HG03575 (cell line): ENCODE measurements at regions not wholly inside any gene's neighbourhood (a gene's known extent, or its start where the extent isn't known, plus 50 kb on each side); places are given as distances from the start of the nearest gene placed in this dataset.
"Not testable (repeated sequence)": the region's sequence is repeated elsewhere in the genome, so short reads cannot be mapped to it uniquely, and the experiment has no call there.

Experiments
- ATAC-seq: cut with Tn5 transposase; IDR thresholded peaks from one replicate; pipeline ENCODE4 v1.9.1; 2021; ENCODE audit not compliant: unreplicated experiment, insufficient number of reproducible peaks, low FRiP score; ENCODE audit errors: extremely low read depth

DNA sequence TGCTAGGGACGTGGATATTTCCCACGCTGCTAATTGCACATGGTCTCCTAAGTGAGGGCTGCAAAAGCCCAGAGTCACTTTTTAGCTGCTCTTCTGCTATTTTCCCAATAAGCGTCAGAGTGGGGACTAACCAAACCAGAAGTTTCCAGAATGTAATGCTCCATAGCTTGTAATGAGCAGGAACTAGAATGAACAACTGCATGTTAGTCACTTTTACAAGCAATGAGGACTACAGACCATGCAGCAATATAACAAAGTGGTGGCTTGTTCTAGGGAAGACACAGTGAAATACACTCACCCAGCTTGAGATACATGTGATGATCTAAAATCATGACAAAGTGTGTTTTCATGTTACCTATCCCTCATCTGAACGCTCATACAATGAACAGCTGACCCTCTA is 314.1 kb upstream of the SGK1 start:
- no peak for ATAC-seq

DNA sequence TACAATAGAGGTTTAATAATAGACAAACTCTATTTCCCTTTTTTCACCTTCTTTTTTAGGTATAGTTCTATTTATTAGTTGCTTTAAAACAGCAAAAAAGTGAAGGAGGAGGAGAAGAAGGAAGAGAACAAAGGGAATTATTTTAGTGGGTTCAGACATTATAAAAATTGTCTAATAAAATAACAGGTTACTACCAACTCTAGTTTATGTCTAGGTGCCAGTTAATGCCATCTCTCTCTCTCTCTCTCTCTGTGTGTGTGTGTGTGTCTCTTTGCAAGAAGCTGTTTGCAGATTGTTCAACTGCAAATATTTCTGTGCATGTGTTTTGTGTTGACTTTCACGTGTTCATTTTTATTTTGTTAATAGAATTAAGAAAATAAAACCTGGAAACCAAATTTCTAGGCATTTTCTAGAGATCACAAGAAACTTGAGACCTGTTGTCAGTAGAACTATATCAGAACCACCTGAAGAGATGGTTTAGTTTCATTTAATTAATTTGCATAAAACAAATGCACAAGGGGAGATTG is 313.5 kb upstream of the SGK1 start:
- ATAC-seq: no peak

DNA sequence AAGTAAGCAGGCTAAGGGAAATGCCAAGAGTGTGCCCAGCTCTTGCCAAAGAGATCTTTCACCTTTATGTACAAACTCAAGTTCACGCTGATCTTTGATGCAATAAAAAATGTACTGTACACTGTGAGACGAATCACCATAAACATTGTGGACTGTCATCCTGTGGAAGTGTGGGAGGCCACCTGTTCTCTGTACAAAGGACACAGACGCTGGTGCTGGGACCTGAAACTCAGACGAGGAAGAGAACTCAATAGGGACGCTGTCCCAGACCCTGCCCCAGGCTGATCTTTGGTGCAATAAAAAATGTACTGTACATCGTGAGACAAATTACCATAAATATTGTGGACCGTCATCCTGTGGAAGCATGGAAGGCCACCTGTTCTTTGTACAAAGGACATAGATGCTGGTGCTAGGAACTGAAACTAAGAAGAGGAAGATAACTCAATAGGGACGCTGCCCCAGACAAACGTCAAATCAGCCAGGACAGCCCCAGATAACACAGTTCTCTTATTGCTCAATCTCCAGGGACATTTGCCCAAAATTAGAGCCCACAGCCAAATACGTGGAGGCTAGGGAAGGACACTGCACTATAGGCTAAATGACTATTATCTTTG is 312.7 kb upstream of the SGK1 start:
- no peak for ATAC-seq

DNA sequence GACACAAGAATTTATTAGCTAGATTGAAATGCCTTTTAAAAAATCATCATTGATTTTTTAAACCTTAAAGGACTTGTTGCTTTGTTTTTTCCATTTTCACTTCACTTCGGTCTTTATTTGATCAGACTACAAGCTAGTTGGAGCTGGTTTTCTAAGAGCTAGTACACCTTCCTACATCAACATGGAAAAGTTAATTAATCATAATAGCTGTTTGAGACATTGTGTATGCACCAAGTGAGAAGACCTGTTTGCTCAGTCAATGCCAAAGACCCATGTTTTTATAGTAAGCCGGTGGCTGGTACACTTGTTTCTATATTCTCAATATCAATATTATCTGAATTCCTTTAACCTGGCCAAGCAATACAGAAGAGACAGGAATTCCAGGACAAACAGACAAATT is 310.2 kb upstream of the SGK1 start:
- no peak for ATAC-seq

DNA sequence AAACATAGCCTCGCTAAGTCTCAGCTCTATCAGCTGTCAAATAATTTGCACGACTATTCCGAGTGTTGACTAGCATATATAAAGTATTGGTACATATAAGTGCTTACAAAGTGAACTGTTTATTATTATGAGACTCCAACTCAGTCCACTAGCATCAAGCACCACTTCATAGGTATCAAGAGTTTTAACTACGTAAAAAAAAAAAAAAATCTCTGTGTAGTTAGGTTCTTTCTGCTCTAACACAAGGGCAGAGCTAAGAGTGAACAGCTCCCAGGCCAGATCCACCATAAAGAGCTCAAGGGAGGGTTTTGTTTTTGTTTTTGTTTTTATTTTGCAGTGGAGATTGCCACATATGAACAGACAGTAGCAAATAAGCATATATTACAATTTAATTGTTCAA is 309.8 kb upstream of the SGK1 start:
- no peak for ATAC-seq

GRCh38 chr6:134626589-134626988 is 308.7 kb upstream of the SGK1 start:
- ATAC-seq: no peak

- no peak for ATAC-seq
Measured at GRCh38 chr6:134626086-134626485, 308.2 kb upstream of the SGK1 start.

GRCh38 chr6:134624781-134625180 is 306.9 kb upstream of the SGK1 start:
- no peak for ATAC-seq

DNA sequence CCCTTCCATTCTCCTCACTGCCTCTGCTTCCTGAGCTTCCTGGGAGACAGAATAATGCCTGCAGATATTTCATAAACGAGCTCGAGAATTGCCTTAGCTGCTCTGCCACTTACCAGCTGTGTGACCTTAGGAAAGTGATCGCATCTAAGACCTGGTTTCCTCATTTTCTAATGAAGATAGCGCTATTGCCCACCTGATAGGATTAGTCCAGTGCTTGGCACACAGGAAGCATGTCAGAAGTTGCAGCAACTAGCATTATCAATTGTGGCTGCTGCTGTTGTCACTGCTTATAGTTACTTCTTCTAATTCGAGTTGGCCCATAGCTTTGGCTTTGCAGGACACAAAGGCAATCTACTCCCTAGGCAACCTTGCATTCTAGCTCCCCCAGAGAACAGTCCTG is 305.5 kb upstream of the SGK1 start:
- no peak for ATAC-seq

- no peak for ATAC-seq
Measured at GRCh38 chr6:134622382-134623173, 304.7 kb upstream of the SGK1 start.

DNA sequence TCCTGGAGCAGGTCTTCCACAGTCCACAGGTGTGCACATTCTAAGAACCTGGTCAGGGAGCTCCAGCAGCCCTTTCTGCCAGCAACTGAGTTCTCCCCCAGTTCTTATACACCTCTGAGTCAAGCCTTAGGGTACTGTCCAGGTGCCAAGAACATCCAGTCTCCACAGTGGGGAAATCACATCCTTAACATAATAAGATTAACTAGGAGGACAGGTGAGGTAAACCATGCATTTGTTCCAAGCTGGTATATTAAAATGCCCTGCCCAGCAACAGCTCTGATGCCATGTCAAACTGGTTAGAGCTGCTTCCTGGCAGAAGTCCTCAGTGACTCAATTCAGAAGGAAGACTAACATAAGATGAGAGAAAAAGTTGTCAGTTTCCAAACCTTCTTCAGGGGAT is 303.9 kb upstream of the SGK1 start:
- no peak for ATAC-seq

DNA sequence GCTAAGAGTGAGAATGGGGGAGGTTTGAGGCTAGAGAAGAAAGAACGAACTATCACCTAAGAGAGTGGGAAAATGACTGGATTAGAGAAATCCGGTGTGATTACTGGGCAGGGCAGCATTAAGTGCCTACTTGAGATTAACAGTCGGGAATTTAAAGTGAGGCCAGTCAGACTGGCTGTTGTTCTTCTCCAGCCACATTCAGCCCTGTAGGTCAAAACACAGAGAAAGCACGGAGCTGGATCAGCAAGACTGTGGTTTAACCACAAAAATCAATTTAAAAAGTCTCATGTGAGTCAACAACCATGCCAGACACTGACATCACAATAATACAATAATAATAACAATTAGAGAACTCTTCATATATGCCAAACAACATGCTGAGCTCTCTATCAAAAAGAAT is 301.9 kb upstream of the SGK1 start:
- no peak for ATAC-seq

- ATAC-seq: no peak
Measured at GRCh38 chr6:134619077-134619476, 301.2 kb upstream of the SGK1 start.

DNA sequence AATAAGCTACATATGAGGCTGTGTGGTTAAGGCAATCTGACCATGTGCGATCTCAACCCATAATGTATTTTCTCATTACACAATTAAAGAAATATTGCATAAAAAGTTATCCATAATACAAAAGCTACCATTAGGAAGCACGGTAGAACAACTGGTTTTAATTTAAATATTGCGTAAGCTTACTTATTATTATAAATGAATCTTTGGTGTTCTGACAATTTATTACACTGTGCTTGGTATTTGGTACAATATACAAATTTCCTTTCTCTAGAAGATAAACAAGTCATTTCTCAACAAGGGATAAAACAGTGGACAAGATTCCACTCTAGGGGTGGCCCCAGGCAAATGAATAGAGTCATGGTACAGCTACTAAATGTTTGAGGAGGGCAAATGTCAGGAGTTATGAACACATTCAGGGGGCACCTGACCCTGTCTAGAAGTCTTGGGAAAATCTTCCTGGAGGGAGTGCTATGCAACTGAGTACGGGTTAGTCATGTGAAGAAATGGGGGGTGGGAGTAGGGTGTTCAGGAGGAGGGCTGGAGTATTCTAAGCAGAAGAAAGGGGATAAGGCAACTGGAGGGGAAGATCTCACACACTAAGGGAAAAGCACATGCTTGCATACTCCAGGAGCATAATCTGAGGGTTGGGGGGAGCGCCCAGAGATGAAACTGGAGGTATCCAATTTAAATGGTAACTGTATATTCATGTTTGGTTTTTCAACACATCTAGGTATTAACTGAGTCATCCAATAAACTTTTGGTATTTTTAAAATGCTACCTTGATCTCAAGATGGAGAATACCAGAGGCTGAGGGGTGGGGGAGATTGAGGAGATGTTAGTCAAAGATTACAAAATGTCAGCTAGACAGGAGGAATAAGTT is 296.9 kb upstream of the SGK1 start:
- no peak for ATAC-seq

- not testable (repeated sequence) for ATAC-seq
Measured at GRCh38 chr6:134612128-134612527, 294.2 kb upstream of the SGK1 start.

GRCh38 chr6:134610411-134610810 is 292.5 kb upstream of the SGK1 start:
- no peak for ATAC-seq

GRCh38 chr6:134609716-134610261 is 291.9 kb upstream of the SGK1 start:
- ATAC-seq: no peak

DNA sequence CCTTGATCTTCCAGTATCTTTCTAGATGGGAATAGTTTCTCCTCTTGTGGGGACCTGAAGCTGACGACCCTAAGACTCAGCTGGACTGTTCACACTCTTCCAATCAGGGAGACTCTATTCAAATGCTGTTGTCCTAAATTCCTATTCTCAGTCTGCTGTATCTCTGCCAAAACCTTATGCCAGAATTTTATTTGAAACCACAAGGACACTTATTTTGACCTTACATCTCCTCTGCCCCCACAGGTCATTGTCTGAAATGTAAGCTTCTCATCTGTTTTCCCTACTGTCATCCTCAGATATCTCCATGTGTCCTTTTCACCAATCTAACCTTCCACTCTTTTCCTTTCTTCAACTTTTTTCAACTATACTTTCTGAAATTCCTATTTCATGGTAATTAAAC is 289.5 kb upstream of the SGK1 start:
- ATAC-seq: no peak

DNA sequence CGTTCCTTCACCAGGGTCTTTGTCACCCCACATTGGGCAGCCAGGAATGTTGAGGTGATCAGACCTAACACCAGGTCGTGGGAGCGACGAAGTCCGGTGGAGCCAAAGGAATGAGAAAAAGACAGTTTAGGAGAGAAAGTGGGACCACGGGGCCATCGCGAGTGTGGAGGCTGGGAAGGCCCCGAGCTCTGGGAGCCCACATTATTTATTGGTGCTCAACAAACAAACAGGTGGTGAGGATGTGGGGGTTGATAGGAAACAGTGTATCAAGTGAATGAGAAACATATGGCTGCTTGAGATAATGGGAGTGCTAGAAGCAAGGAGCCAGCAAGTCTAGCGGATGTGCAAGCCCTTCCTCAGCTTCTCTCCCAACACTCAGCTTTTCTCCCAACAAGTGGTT is 287.1 kb upstream of the SGK1 start:
- no peak for ATAC-seq
